Liver (tissue), 8 donors: ENCODE measurements at regions not wholly inside any gene's neighbourhood (a gene's known extent, or its start where the extent isn't known, plus 50 kb on each side); places are given as distances from the start of the nearest gene placed in this dataset.

Experiments used
- DNase-seq: peaks from one replicate; pipeline ENCODE4 v3.0.0-alpha.2; 2017; ENCODE audit warnings: low spot score
- H3K27ac ChIP-seq, 2 donors: one replicate each; pipeline ENCODE4 v1.7.0; 2013; ENCODE audit warnings: inconsistent platforms in 2 of 2, low read length in 2 of 2, control low read depth in 1 of 2, low read depth in 1 of 2, mild to moderate bottlenecking in 1 of 2
- H3K27me3 ChIP-seq, 4 donors: one replicate each; pipeline versions ENCODE4 v1.6.1 to v1.7.0; 2013; ENCODE audit warnings: low read length in 3 of 4, inconsistent platforms in 1 of 4, mild to moderate bottlenecking in 1 of 4, moderate library complexity in 1 of 4; ENCODE audit not compliant: control insufficient read depth in 4 of 4, insufficient read depth in 4 of 4
- H3K36me3 ChIP-seq, 4 donors: one replicate each; pipeline versions ENCODE4 v1.6.1 to v1.7.0; 2013; ENCODE audit warnings: low read length in 3 of 4, mild to moderate bottlenecking in 3 of 4, low read depth in 1 of 4, moderate library complexity in 1 of 4; ENCODE audit not compliant: control insufficient read depth in 4 of 4, insufficient read depth in 3 of 4
- H3K4me1 ChIP-seq, 4 donors: one replicate each; pipeline versions ENCODE4 v1.6.1 to v1.7.0; 2013; ENCODE audit warnings: low read length in 3 of 4, mild to moderate bottlenecking in 3 of 4, moderate library complexity in 1 of 4; ENCODE audit not compliant: control insufficient read depth in 4 of 4, insufficient read depth in 4 of 4
- H3K4me3 ChIP-seq, 3 donors: one replicate each; pipeline versions ENCODE4 v1.6.1 to v1.7.0; 2013; ENCODE audit warnings: low read length in 3 of 3, control low read depth in 1 of 3, low read depth in 1 of 3, mild to moderate bottlenecking in 1 of 3
- H3K9ac ChIP-seq, 2 donors: one replicate each; pipeline ENCODE4 v1.7.0; 2013; ENCODE audit warnings: low read length in 2 of 2, mild to moderate bottlenecking in 2 of 2, moderate library complexity in 2 of 2, control low read depth in 1 of 2, low read depth in 1 of 2
- H3K9me3 ChIP-seq, 4 donors: one replicate each; pipeline versions ENCODE4 v1.6.1 to v1.7.0; 2013; ENCODE audit warnings: low read length in 3 of 4; ENCODE audit not compliant: control insufficient read depth in 4 of 4
- NR2F2 ChIP-seq: IDR thresholded peaks from 2 replicates; pipeline ENCODE4 v1.6.1; 2016; ENCODE audit warnings: antibody characterized with exemption
- RAD21 ChIP-seq, 2 donors: IDR thresholded peaks; 2 replicates each; pipeline ENCODE4 v1.6.1; 2016; ENCODE audit warnings: antibody characterized with exemption in 2 of 2, mild to moderate bottlenecking in 2 of 2
- SP1 ChIP-seq: IDR thresholded peaks from 2 replicates; pipeline ENCODE4 v1.6.1; 2018; ENCODE audit warnings: antibody characterized with exemption, mild to moderate bottlenecking
- TAF1 ChIP-seq: conservative IDR thresholded peaks from 2 replicates; pipeline ENCODE4 v1.6.1; 2016; ENCODE audit warnings: antibody characterized with exemption, mild to moderate bottlenecking
- YY1 ChIP-seq: IDR thresholded peaks from 2 replicates; pipeline ENCODE4 v1.6.1; 2016; ENCODE audit warnings: antibody characterized with exemption, mild to moderate bottlenecking
- WGBS: extraction: QIAGEN DNeasy Blood & Tissue Kit; methylation state at CpG from one replicate; pipeline ENCODE4 v1.1.7; 2013; 5-methylcytosine and 5-hydroxymethylcytosine counted together
- TF ChIP-seq, protein P1 (sequence below): IDR thresholded peaks from 2 replicates; pipeline ENCODE4 v1.6.1; 2016; ENCODE audit warnings: antibody characterized with exemption, mild to moderate bottlenecking
- TF ChIP-seq, protein P2 (sequence below): IDR thresholded peaks from 2 replicates; pipeline ENCODE4 v1.6.1; 2016; ENCODE audit warnings: antibody characterized with exemption
- TF ChIP-seq, protein P3 (sequence below): fragments of 150-350 bp; IDR thresholded peaks from 2 replicates; pipeline ENCODE4 v1.5.1; 2017; ENCODE audit warnings: improper control_type of control experiment, low read depth, low read length; ENCODE audit not compliant: missing input control
- donor health status: healthy.
- donor health status: healthy.
- donor health status: healthy.
- donor health status: healthy.
- donor health status: healthy.

DNA sequence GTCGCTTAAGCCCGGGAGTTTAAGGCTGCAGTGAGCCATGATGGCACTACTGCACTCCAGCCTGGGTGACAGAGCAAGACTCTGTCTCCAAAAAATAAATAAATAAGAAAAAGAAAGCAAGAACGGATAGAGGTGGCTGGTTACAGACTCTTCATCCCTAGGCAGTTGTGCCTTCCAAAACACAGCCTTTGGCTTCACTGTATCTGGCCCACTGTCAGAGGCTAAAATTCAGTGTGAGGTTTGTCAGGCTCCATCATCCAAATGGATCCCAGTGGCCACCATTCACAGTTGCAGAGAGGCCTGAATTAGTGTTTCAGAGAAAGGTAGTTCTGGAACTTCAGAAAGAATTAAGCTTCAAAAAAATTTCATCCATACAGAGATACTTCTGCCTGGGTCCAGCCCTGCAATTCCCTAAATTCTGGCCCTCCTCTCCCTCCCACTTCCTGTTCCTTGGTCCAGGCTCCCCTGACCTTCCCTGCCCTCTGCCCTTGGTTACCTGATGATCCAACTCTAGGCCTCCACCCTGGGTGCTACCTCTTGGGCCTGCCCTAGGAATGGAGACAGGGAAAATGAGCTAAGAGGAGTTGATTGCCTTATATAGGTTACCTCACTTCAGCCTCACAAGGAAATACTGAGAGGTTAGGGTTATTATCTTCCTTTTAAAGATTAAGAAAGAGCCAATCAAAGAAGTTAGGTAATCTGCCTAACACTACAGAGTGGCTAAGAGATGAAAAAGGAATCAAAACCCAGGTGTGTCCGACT, 97.2 kb upstream of the SLC44A1 start:
- Histone ChIP-seq H3K27ac (no peak overlapping the region), H3K9ac (no peak overlapping the region)

DNA sequence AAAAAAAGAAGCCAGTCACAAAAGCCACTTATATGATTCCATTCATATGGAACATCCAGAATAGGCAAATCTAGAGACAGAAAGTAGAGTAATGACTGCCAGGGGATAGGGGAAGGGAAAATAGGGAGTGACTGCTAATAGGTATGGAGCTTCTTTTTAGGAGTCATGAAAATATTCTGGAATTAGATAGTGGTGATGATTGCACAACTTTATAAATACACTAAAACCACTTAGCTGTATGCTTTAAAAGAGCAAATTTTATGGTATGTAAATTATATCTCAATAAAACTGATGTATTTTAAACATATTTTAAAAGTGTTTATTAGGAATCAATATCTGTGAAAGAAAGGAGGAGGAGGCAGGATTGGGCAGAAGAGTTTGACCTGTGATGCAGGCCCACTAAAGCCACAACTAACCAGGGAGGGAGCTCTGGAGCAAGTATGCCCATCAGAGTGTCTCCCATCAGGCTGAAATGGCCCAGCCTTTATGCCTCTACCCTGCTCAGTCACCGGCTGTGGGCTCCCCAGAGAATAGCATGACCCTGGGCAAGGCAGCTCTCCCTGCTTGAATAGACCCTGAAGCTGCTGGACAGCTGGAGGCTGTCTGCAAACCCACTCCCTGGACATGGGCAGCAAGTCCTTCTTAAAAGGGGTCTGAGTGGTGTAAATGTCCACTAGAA, 96.0 kb upstream of the SLC44A1 start:
- H3K36me3 ChIP-seq = no peaks in the 10 kb centered on the region
- no peak for DNase-seq
- H3K27ac ChIP-seq = no peak overlapping the region
- TF ChIP-seq YY1 = no peak
- TF ChIP-seq, protein P1, sequence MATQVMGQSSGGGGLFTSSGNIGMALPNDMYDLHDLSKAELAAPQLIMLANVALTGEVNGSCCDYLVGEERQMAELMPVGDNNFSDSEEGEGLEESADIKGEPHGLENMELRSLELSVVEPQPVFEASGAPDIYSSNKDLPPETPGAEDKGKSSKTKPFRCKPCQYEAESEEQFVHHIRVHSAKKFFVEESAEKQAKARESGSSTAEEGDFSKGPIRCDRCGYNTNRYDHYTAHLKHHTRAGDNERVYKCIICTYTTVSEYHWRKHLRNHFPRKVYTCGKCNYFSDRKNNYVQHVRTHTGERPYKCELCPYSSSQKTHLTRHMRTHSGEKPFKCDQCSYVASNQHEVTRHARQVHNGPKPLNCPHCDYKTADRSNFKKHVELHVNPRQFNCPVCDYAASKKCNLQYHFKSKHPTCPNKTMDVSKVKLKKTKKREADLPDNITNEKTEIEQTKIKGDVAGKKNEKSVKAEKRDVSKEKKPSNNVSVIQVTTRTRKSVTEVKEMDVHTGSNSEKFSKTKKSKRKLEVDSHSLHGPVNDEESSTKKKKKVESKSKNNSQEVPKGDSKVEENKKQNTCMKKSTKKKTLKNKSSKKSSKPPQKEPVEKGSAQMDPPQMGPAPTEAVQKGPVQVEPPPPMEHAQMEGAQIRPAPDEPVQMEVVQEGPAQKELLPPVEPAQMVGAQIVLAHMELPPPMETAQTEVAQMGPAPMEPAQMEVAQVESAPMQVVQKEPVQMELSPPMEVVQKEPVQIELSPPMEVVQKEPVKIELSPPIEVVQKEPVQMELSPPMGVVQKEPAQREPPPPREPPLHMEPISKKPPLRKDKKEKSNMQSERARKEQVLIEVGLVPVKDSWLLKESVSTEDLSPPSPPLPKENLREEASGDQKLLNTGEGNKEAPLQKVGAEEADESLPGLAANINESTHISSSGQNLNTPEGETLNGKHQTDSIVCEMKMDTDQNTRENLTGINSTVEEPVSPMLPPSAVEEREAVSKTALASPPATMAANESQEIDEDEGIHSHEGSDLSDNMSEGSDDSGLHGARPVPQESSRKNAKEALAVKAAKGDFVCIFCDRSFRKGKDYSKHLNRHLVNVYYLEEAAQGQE = no peak
- TF ChIP-seq, protein P2, sequence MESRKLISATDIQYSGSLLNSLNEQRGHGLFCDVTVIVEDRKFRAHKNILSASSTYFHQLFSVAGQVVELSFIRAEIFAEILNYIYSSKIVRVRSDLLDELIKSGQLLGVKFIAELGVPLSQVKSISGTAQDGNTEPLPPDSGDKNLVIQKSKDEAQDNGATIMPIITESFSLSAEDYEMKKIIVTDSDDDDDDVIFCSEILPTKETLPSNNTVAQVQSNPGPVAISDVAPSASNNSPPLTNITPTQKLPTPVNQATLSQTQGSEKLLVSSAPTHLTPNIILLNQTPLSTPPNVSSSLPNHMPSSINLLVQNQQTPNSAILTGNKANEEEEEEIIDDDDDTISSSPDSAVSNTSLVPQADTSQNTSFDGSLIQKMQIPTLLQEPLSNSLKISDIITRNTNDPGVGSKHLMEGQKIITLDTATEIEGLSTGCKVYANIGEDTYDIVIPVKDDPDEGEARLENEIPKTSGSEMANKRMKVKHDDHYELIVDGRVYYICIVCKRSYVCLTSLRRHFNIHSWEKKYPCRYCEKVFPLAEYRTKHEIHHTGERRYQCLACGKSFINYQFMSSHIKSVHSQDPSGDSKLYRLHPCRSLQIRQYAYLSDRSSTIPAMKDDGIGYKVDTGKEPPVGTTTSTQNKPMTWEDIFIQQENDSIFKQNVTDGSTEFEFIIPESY = no peak
- no peaks in the 10 kb centered on the region for H3K4me1 ChIP-seq
- H3K9ac ChIP-seq = no peak overlapping the region
- 69% methylated on average over 1 of the region's 1 CpG for WGBS
- H3K9me3 ChIP-seq = no peaks in the 10 kb centered on the region
- H3K4me3 ChIP-seq = no peak overlapping the region
- H3K27me3 ChIP-seq = no peaks in the 10 kb centered on the region

More for the DNA sequence above, 97.2 kb upstream of the SLC44A1 start:
- Histone ChIP-seq H3K9me3 (no peaks in the 10 kb centered on the region), H3K4me1 (no peaks in the 10 kb centered on the region), H3K36me3 (no peaks in the 10 kb centered on the region), H3K27me3 (no peaks in the 10 kb centered on the region), H3K4me3 (no peak overlapping the region)
- DNase-seq = no peak
- no peak for TF ChIP-seq RAD21 (IDR thresholded peaks at IDR 0.05)
- TF ChIP-seq NR2F2 = no peak
- TF ChIP-seq SP1 = no peak
- no peak for TF ChIP-seq TAF1
- TF ChIP-seq, protein P3, sequence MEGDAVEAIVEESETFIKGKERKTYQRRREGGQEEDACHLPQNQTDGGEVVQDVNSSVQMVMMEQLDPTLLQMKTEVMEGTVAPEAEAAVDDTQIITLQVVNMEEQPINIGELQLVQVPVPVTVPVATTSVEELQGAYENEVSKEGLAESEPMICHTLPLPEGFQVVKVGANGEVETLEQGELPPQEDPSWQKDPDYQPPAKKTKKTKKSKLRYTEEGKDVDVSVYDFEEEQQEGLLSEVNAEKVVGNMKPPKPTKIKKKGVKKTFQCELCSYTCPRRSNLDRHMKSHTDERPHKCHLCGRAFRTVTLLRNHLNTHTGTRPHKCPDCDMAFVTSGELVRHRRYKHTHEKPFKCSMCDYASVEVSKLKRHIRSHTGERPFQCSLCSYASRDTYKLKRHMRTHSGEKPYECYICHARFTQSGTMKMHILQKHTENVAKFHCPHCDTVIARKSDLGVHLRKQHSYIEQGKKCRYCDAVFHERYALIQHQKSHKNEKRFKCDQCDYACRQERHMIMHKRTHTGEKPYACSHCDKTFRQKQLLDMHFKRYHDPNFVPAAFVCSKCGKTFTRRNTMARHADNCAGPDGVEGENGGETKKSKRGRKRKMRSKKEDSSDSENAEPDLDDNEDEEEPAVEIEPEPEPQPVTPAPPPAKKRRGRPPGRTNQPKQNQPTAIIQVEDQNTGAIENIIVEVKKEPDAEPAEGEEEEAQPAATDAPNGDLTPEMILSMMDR = no peak
- 87% methylated on average over 4 of the region's 4 CpGs for WGBS
